ENCODE measurements at regions not wholly inside any gene's neighbourhood (a gene's known extent, or its start where the extent isn't known, plus 50 kb on each side); places are given as distances from the start of the nearest gene placed in this dataset.

- dilution Hi-C loops (cut with MboI; ENCODE audit: extremely low pct_ligation_motif_present, low sequenced_read_pairs), result no loop called here
- no peaks in the 10 kb centered on the region for H4K20me1 ChIP-seq (ENCODE audit: control insufficient read depth, extremely low read depth, insufficient read depth, low read length)
- no peaks in the 10 kb centered on the region for H3K9me1 ChIP-seq (ENCODE audit: control insufficient read depth, extremely low read depth, insufficient read depth, low read length)
- H3K4me3 ChIP-seq (ENCODE audit: control insufficient read depth in 2 of 3, extremely low read depth in 1 of 3, insufficient read depth in 2 of 3, low read depth in 1 of 3, low read length in 3 of 3), result no peak overlapping the region
- no peak overlapping the region for H3K27ac ChIP-seq (ENCODE audit: control insufficient read depth, insufficient read depth, low read length)
- H2AFZ ChIP-seq (ENCODE audit: control insufficient read depth, low read length), result no peak overlapping the region
- no peaks in the 10 kb centered on the region for H3K4me1 ChIP-seq (ENCODE audit: control insufficient read depth, extremely low read depth, insufficient read depth, low read length)
- no peak for DNase-seq (ENCODE audit: low read depth, low spot score)
- no peak overlapping the region for H3K4me2 ChIP-seq (ENCODE audit: control insufficient read depth, extremely low read depth, insufficient read depth, low read depth, low read length)
- no peak for FAIRE-seq
- TF ChIP-seq EZH2 (IDR thresholded peaks at IDR 0.05; ENCODE audit: low read length), result no peak
- no peak for TF ChIP-seq CTCF (optimal IDR thresholded peaks at IDR 0.05 in 1 of 3, IDR thresholded peaks at IDR 0.05 in 1 of 3, conservative IDR thresholded peaks at IDR 0.05 in 1 of 3; ENCODE audit: extremely low read depth in 1 of 3, insufficient read depth in 2 of 3, low read length in 3 of 3)
- H3K36me3 ChIP-seq (ENCODE audit: control insufficient read depth in 2 of 2, extremely low read depth in 1 of 2, insufficient read depth in 2 of 2, low read length in 2 of 2), result no peaks in the 10 kb centered on the region
- H3K79me2 ChIP-seq (ENCODE audit: control insufficient read depth, insufficient read depth, low read length), result no peaks in the 10 kb centered on the region
- H3K9me3 ChIP-seq (ENCODE audit: control insufficient read depth, low read depth, low read length), result no peaks in the 10 kb centered on the region
- H3K9ac ChIP-seq (ENCODE audit: control insufficient read depth, extremely low read depth, insufficient read depth, low read length), result no peak overlapping the region
- H3K27me3 ChIP-seq (ENCODE audit: control insufficient read depth, extremely low read depth, insufficient read depth, low read length), result no peaks in the 10 kb centered on the region
Observed at GRCh38 chr4:138598226-138598625, 356.1 kb upstream of the SLC7A11 start.

DNA sequence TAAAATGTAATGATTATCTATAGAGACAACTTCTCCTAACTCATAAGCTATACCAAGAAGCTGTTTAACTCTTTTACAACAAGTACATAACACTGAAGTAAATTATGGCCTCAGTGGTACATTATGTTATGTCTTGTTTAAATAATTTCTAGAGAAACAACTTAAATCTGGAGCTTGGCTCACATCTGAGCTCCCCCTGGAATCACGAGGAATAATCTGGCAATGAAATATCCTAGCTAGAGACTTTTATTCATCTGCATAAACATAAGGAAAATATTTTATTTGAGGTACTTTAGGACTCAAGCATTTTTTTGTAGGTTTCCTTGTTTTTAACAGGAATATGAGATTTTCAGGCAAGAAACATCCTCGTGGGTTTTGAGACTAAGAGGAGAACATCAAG, 354.7 kb upstream of the SLC7A11 start:
- DNase-seq (ENCODE audit: low read depth, low spot score) (no peak), FAIRE-seq (no peak)
- no peaks in the 10 kb centered on the region for H3K4me1 ChIP-seq (ENCODE audit: control insufficient read depth, extremely low read depth, insufficient read depth, low read length)
- H3K36me3 ChIP-seq (ENCODE audit: control insufficient read depth in 2 of 2, extremely low read depth in 1 of 2, insufficient read depth in 2 of 2, low read length in 2 of 2), result no peaks in the 10 kb centered on the region
- no peak overlapping the region for H3K4me3 ChIP-seq (ENCODE audit: control insufficient read depth in 2 of 3, extremely low read depth in 1 of 3, insufficient read depth in 2 of 3, low read depth in 1 of 3, low read length in 3 of 3)
- H3K9me3 ChIP-seq (ENCODE audit: control insufficient read depth, low read depth, low read length), result no peaks in the 10 kb centered on the region
- no peak for TF ChIP-seq EZH2 (IDR thresholded peaks at IDR 0.05; ENCODE audit: low read length)
- TF ChIP-seq CTCF (optimal IDR thresholded peaks at IDR 0.05 in 1 of 3, IDR thresholded peaks at IDR 0.05 in 1 of 3, conservative IDR thresholded peaks at IDR 0.05 in 1 of 3; ENCODE audit: extremely low read depth in 1 of 3, insufficient read depth in 2 of 3, low read length in 3 of 3), result no peak
- H3K9me1 ChIP-seq (ENCODE audit: control insufficient read depth, extremely low read depth, insufficient read depth, low read length), result no peaks in the 10 kb centered on the region
- dilution Hi-C loops (cut with MboI; ENCODE audit: extremely low pct_ligation_motif_present, low sequenced_read_pairs), result no loop called here
- H4K20me1 ChIP-seq (ENCODE audit: control insufficient read depth, extremely low read depth, insufficient read depth, low read length), result no peaks in the 10 kb centered on the region
- H3K27ac ChIP-seq (ENCODE audit: control insufficient read depth, insufficient read depth, low read length), result no peak overlapping the region
- H3K27me3 ChIP-seq (ENCODE audit: control insufficient read depth, extremely low read depth, insufficient read depth, low read length), result no peaks in the 10 kb centered on the region
- no peak overlapping the region for H3K9ac ChIP-seq (ENCODE audit: control insufficient read depth, extremely low read depth, insufficient read depth, low read length)
- H3K79me2 ChIP-seq (ENCODE audit: control insufficient read depth, insufficient read depth, low read length), result no peaks in the 10 kb centered on the region
- no peak overlapping the region for H2AFZ ChIP-seq (ENCODE audit: control insufficient read depth, low read length)
- H3K4me2 ChIP-seq (ENCODE audit: control insufficient read depth, extremely low read depth, insufficient read depth, low read depth, low read length), result no peak overlapping the region
